ENCODE measurements at regions not wholly inside any gene's neighbourhood (a gene's known extent, or its start where the extent isn't known, plus 50 kb on each side); places are given as distances from the start of the nearest gene placed in this dataset.

DNA sequence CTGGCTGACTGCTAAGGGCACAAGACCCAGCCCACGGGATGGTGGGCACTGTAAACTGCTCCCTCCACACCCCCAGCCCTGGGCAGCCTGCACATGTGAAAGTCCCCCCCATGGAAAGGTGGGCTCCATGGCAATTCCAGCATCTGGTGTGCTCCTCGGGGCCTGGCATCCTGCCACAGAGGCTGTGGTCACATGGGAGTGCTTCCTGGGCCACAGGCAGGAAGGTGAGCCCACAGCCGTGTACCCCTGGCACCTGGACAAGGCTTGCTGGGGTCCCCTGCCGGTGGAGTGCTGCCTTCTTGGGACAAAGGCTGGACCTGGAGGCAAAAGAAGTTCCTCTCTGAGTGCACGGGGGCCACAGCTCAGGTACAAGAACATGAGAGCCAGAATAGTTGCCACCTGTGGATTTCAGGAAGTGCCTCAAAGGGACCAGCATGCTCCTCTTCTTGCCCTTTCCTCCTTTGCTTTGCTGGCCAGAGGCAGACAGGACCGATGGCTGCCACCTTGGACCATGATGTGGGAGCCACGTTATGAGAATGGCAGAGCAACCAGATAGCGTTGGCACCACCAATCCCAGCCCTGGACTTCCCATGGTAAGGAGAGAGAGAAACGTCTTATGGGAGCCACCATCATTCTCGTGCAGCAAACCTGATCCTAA lies 120.2 kb upstream of the MLN start:
- no peak for DNase-seq

DNA sequence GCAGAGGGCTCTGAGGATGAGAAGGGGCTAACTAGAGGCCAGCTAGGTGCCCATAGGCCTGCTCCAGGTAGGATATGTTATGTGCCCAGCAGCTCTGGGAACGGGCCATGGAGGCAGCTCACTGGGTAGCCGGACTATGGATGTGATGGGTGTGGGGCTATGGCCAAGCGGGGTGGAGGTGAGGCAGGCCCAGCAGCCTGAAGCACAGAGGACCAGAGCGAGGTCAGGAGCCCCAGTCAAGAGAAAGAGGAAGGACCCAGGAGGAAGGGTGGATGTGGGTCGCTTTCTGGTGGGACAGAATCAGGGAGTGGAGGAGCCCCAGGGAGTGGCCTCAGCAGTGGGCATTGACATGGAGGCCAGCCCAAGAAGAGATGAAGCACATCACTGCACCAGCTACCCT lies 117.9 kb upstream of the MLN start:
- DNase-seq: no peak

DNA sequence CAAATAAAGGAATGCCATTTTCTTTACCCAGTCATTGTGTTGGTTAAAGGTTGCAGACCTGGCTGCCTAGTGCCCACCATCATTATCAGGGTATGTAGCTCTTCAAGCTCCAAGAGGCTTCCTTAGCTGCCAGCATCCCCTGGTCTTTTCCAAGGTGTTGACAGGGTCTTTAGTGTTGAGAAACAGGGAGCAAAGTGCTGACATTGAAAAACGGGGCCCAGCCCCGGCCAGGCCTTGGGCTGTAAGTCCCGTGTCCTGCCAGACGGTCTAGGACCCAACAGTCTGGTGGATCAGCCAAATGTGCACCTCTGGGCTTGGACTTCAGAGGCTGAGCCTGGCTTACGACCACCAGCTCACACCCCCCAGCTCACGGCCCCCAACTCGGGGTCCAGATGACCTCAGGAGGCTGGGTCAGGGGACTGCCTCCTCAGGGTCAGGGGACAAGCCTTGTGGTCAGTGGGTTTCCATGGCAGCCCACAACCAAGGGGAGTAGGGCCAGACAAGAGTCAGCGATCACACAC lies 114.4 kb upstream of the MLN start:
- no peak for DNase-seq

DNA sequence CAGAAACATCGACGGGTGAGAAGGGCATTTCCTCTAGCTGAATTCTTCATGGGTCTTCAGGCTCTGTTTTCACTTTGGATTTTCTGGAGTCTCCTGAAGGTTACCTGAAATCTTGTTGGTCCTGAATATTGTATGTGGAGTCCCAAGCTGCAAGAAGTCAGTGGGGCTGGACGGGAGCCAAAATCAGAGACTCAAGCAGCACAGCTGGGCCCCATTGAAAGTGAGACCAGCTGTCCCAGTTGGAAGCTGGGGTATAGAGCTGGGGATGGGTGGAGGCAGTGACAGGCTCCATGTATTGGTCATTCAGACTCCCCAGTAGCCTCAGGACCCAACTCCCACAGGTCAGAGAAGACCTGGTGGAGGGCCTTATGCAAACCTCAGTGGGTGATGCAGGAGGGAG lies 111.3 kb upstream of the MLN start:
- DNase-seq: no peak

DNA sequence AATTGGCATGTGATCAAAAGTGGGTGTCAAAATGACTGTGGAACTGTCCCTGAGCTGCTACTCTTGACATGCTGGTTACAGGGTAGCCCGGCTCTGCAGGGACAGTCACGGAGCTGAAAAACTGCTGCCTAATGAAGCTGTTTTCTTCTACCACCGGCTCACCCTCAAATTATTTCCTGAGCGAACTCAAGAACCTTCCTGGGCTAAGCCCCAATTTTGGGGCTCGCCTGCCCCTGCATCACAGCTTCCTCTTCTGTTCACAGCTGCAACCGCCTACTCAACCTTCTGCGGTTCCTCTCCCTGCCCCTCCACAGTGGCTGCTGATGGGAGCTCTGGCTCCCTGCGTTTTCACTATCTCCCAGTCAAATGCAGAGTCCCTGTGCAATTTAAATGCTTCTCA lies 110.8 kb upstream of the MLN start:
- no peak for DNase-seq

DNA sequence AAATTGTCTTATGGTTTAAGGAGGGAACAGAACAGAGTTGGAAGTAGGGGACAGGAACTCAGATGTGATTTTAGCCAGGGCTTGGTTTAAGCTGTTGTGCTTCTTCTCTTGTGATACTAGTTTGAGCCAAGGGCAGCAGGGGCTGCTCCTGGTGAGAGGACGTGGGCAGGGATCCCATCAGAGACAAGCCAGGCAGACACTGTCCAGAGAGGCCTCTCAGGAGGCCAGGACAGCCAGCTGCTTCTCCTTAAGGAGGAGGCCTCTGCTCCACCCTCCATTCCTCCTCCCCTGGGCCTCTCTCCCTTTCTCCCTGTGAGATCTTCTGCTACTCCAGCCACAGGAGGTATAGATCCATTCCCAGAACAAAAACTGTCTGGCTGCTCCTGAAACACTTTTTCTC lies 108.4 kb upstream of the MLN start:
- DNase-seq: no peak

DNA sequence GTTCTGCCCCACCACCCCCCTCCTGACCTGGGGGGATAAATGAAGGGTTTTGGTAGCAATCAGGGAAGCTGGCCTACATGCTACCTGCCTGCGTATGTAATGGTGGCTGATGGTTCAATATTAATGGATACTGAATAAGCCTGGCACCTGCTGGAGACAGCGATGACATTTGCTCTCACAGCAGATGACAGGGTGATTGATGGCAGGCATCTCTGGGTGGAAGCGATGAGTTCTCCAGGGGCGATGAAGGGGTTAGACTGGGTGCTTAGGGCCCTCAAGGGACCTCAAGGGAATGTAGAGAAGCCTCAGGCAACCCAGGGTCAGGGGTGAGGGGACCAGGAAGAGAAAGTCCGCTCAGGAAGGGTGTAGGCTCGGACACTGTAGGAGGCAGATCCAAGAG lies 107.7 kb upstream of the MLN start:
- DNase-seq: no peak

DNA sequence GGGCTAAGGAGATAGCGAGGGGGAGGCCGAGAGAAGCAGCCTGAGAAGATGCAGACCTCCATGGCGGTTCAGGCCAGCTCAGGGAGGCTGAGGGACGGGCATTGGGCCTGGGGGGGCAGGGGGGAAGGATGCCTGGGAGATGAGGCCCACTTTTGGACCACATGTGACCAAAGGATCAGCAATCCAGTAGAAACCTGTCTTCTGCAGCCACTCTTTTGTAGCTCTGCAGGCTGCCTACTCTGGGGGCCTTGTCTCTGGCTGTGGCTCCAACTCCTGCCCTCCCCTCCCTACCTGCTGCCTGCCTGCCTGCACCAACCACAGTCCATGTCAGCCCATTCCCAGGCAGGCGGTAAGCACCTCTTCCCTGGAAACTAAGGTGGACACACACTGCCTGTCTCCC lies 106.8 kb upstream of the MLN start:
- no peak for DNase-seq

DNA sequence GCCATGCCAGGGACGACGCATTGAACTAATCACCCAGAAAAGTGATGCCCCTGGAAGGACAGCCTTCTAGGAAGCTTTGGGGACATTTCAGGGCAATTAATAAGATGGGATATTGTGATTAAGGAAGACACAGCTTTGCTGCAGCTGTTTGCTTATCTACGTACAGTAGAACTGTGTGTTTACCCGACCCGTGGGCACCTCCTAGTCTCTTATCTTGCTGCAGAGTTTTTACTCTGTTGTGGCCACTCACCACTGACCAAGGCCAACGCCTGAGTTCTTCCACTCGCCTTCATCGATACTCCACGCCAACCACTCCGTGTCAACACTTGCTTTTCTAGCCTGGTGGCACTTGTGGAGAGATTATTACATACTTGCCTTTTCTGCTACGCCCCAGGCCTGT lies 105.9 kb upstream of the MLN start:
- DNase-seq: no peak

DNA sequence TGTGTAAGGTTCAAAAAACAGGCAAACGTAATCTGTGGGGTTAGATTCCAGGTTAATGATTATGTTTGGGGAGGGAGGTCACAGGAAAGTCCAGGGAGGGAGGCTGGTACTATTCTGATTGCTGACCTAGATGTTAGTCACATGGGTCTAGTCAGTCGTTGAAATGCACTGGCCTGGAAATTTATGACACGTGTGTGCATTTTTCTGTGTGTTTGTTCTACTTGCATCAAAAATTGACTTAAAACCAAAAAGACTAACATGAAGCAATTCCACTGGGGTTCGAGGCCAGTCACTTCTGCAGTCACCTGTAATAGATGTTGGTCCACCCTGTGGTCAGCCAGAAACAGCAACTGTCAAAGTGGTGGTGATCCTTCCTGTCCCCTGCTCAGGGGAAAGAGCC lies 104.2 kb upstream of the MLN start:
- DNase-seq: no peak

DNA sequence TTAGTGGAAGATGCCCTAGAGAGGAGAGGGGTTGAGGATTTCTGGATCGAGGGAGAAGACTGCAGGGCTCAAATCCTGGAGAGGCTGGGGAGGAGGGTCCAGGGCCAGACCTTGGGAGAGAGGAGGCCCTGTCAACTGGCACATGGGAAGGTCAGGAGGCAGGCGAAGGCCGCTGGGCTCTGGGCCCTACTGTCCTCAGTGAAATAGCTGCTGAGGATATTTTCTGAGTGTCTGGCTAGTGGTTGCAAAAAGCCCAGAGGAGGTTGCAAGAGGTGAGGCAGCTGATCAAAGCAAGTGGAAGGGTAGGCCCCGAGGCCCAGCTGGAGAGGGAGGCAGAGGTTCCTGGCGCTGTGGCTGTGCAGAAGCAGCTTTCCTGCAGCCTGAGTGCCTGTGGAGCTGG lies 103.4 kb upstream of the MLN start:
- no peak for DNase-seq

DNA sequence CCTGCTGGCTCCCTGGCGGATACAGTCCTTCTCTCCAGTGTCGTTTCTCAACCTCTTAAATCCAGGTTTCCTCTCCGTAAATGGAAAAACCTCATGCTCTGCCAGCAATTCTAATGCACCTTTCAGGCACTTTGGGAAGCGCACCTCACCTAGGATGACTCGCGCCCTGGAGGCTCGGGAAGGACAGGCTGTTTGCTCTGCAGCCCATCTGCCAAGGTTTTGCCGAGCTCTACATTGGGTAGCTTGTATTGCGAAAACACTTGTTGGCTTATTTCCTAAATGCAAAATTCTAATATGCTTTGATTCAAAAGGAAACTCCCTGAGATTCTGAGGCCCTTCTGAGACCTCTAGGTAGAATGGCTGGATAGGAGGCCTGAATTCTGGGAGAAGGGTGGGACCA lies 102.6 kb upstream of the MLN start:
- DNase-seq: no peak

DNA sequence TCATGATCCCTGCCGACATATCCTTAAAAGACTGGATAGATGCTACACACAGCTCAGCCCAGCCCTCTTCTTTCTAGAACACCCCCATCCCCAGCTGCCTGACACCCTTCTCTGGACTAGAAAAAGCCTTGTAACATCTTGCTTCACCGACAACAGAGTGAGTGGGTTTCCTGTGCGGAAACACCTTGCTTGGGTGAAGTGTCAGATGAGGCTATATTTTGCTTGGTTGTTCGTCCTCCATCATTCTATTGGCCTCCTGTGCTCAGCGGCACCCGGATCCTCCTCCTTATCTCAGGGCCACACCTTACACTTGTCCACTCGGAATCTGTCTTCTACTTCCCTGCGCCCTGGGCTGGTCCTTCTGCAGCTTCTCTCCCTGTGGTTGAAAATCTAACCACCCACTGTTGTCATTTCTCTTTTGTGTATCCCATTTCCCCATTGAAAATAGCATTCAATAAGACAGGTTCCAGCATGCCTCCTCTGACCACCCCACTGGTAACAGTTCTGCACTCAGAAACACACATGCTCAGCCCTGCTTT lies 101.3 kb upstream of the MLN start:
- DNase-seq: no peak

DNA sequence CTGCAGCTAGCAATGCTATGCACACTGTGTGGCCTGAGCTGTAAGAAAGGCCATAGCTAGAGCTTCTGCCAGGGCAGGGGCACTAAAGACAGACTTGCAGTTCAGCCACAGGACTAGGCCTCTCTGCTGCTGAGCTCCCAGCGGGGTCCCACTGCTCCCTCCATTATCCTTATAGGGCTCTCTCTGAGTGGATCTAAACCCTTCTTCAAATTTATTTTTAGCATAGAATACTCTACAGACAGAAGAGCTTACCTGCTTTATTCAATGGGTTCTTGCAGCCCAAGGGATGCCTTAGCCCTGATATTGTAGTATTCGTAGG lies 100.9 kb upstream of the MLN start:
- DNase-seq: no peak

DNA sequence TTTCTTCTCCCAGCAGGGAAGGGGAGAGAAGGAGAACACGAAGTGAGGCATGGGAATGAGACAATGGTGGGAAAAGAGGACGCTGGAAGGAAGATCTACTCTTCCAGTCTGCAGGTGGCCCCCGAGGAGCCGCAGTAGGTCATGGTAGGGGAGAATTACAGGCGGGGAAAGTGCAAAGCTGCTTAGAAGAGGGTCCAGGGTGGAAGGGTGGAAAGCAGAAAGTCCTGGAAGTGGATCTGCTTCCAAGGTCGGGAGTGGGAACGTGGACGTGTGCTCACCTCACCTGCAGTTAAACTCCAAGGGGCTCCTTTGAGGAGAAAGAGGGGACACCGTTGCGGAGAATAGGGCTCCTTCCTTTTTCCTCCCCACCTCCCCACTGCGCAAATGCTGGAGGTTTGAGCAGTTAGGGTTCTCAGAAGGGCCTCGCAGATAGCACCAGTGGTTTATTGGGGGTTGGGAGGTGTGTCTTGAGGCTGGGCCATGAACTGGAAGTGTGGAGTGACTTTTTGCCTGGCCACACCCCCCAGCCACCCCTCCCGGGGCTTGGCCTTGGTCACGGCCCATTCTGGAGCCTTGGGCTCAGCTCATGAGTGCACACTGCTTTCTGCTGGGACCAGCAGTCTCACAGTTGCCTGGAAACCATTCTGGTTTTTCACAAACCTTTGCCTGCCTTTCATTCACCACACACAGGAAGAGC lies 100.4 kb upstream of the MLN start:
- DNase-seq: no peak

DNA sequence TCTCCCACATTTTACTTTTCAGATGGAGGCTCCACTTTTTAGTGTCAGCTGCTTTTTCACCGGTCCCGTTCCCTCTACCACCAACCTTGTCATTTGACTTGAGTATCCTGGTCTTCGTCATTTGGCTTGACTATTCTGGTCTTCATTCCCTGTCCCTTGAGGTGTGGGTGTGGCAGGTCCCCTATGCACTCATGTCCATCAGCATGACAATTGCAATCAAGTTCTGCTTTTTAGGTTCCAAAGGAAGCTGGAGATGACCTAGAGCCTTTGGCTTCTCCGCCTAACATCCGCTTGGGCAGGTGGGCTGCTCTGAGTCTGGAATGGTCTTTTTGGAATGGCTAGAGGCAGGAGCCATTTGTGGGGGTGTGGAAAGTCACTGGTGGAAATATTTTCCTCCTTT lies 99.8 kb upstream of the MLN start:
- no peak for DNase-seq

DNA sequence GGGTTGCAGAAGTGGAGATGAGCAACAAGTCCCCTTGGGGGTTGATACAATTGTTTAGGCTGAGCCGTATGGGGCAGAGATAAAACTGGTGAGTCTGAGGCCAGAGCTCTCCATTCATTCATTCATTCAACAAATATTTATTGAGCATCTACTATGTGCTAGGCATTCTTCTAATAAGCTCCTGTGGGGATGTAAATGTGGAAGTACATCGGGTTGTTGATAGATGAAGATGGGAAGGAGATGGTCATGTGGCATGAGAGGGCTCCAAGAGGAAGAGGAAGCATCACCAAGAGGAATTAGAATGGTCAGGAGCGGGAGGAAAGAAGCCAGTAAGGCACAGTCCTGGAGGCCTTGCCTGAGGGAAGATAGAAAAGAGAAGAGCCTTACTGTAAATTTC lies 98.7 kb upstream of the MLN start:
- no peak for DNase-seq

DNA sequence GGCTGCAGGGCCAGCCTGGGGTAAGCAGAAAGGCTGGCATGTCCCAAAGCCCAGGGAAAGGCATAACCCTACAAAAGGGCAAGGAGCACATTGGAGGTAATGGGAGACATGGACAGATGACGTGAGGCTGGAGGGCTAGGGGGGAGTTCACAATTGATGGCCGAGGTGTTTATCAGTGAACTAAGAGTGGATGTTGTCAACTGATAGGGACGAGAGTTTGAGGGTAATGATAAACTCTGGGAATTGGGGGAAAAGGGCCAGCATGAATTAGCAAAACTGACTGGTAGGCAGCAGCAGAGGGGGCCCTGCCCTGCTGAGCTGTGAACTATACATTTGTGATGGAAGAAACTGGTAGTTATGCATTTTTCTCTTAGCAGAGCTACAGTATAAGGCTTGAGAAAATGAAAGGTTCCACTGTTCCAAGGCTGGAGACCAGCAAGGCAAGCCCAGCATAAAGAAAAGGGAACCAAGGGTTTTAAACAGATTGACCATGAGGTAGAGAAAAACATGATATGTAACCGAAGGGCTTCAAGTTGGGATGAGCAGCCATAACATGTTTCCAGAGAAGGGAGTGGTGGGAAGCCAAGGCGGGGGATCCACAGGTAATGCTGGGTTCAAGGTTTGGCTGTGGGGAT lies 98.1 kb upstream of the MLN start:
- no peak for DNase-seq

DNA sequence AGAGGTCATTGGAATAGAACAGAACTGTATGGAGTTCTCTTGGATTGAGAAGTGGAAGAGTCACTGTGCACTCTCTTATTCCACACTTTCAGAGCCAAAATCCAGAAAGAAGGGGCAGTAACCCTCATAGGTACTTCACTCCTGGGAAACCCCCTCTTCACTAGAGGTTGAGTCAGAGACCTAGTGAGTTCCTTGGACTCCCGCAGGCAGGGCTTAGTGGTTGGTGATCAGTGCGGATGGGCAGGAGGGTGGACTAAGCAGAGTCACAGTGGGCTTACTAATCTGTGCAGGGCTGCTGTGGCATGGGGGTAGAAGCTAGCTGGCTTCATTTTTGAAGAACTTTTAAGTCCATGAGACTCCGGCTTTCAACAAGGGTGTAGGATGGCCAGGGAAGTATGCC lies 95.0 kb upstream of the MLN start:
- DNase-seq: no peak

DNA sequence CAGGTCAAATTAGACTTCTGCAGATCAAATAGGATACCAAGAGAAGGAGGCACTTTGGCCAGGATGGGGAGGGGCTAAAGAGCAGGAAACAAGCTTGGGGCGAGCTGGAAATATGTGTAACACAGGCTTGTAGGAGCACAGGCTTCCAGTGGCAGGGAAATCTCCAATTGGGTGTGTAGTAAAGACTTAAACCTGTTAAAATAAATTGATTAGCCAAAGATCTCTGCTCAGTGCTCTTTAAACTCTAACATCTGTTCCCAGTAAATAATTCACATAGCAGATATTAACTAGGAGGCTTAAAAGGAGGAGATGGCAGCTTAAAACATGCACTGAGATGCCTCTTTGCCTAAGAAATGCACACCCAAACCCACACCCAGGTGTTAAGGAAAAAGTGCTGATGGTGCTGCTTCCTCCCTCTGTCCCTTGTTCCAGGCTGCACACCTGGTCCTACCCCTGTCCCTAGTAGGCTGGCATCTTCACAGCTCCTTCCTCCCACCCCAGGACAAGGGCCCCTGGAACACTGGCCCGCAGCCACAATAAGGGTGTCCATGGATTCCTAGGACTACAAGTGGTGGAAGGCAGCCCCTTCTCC lies 93.5 kb upstream of the MLN start:
- DNase-seq: no peak

DNA sequence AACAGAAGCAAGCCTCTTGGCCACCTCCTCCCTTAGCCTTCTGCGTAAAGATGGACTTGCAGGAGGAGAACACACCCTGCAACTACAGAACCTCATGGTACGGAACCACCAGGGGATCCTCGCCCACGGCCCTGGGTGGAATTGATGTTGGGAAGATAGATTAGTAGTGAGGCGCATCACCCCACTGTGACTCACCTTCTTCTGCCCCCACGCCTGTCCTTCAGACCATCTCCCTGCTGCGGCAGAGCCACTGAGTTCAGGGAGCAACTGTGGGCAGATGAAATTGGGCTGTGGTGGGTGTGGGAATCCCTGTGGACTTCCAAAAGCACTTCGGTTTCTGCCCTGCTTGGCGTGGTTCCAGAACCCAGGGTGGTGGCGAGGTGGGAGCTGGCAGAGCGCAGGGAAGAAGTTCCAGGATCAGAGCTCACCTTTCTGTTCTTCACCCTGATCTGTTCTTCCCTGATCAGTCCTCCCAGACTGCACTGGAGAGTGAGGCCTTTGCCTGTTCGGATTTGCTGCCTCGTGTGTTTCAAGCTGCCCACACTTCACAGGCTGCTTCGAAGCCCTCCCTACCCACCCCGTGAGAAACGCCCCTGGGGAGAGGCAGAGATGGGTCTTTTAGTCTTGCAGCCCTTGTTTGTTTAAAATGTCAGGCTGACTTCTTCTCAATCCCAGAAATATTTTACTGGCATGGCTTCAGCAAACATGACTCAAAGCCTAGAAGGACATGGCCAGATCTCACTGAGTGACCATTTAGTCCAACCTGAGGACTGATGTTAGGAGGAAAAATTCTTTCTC lies 92.8 kb upstream of the MLN start:
- no peak for DNase-seq

DNA sequence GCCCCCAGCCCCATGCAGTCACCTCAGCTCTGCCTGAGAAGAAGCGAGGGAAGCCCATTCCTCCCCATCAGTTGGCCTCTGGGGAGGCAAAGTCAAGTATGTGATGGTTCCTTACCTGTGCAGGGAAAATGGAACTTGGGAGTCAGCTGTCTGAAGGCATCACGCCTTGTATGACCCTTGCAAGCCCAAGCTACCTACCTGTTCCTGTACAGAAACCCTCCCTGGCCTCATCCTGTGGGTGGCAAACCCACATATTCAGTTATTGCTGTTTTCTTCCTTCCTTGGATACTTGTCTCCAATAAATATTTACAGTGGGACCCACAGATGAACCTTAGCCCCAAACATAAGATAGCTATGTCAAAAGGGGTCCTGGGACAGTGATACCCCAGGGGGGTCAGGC lies 92.2 kb upstream of the MLN start:
- no peak for DNase-seq
